ENCODE measurements at regions not wholly inside any gene's neighbourhood (a gene's known extent, or its start where the extent isn't known, plus 50 kb on each side); places are given as distances from the start of the nearest gene placed in this dataset.

DNA sequence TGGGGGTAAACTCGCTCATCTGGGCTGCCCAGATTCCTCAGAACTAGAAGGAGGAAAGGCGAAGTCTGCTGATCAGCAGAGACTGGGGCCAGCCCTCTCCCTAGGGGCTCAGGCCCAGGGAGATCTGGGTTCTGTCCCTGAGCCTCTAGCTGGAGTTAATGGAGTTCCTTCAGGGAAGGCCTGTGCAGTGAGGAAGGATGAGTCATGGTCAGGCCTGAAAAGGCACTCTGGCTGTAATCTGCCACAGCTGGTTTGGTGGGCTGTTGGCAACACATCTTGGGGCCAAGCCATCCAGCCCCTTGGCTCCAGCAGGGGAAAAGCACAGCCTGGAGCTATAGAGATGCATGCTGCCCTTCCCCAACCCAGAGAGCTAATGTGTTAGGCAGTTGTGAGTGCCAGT is 459.6 kb downstream of the PRELID2 start:
- no peak for TF ChIP-seq POLR2A (IDR thresholded peaks at IDR 0.05; ENCODE audit: low read depth, low read length)
- no peak for TF ChIP-seq POLR2AphosphoS5 (IDR thresholded peaks at IDR 0.05; ENCODE audit: low read depth, low read length)
